ENCODE measurements at regions not wholly inside any gene's neighbourhood (a gene's known extent, or its start where the extent isn't known, plus 50 kb on each side); places are given as distances from the start of the nearest gene placed in this dataset.

GRCh38 chr9:100730086-100730485 is 152.2 kb downstream of the CAVIN4 start:
- TF ChIP-seq POLR2A (IDR thresholded peaks at IDR 0.05; ENCODE audit: low read depth) (no peak), CTCF (IDR thresholded peaks at IDR 0.05) (no peak), POLR2AphosphoS5 (IDR thresholded peaks at IDR 0.05) (no peak), EP300 (IDR thresholded peaks at IDR 0.05) (no peak)

Measured in esophagus muscularis mucosa (tissue), 4 donors.